ENCODE measurements at regions not wholly inside any gene's neighbourhood (a gene's known extent, or its start where the extent isn't known, plus 50 kb on each side); places are given as distances from the start of the nearest gene placed in this dataset.
"Not testable (repeated sequence)": the region's sequence is repeated elsewhere in the genome, so short reads cannot be mapped to it uniquely, and the experiment has no call there.

DNA sequence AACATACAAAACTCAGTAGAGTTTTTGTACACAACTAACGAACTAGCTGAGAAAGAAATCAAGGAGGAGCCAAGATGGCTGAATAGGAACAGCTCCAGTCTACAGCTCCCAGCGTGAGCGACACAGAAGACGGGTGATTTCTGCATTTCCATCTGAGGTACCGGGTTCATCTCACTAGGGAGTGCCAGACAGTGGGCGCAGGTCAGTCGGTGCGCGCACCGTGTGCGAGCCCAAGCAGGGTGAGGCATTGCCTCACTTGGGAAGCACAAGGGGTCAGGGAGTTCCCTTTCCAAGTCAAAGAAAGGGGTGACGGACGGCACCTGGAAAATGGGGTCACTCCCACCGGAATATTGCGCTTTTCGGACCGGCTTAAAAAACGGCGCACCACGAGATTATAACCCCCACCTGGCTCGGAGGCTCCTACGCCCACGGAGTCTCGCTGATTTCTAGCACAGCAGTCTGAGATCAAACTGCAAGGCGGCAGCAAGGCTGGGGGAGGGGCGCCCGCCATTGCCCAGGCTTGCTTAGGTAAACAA is 200.3 kb downstream of the NKX6-1 start:
- peak overlapping the region in 1 of 7 experiments; percentile 2 for H3K4me3 ChIP-seq
- peak overlapping the region in 1 of 21 experiments; percentile 59 for H3K27ac ChIP-seq

DNA sequence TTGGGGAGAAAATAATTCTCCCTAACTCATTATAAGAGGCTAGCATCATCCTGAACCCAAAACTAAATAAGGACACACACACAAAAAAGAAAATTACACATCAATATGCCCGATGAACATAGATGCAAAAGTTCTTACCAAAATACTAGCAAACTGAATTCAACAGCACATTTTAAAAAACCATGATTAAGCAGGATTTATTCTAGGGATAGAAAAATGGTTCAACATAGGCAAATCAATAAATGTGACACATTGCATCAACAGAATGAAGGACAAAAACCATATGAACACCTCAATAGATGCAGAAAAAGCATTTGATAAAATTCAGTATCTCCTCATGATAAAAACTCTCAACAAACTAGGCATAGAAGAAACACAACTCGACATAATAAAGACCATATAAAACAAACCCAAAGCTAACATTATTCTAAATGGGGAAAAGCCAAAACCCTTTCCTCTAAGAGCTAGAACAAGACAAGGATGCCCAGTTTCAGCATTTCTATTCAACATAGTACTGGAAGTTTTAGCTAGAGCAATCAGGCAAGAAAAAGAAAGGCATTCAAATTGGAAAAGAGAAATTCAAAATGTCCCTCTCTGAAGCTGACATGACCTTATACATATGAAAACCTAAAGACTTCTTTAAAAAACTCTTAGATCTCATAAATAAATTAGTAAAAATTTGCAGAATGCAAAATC is 200.9 kb downstream of the NKX6-1 start:
- H3K27ac ChIP-seq, result peak overlapping the region in 1 of 21 experiments; percentile 59
- peak overlapping the region in 1 of 7 experiments; percentile 2 for H3K4me3 ChIP-seq

DNA sequence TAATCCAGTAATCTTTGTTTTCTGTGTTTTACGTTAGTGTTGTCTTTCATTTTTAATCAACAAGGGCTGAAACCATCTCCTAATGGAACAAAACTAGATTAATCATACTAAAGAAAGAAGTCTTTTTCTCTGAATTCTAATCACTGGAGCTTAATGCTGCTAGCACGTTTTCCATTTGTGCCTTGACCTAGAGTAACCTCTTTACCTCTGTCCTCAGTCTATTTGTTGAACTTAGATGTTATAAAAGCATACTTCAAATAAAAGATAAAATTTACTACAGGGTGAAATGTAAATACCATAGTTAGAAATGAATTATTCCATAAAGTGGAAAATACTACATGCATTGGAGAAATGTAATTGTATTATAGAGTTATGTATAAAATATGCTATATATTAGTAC is 207.1 kb downstream of the NKX6-1 start:
- no peak overlapping the region for H3K27ac ChIP-seq
- no peak overlapping the region for H3K4me3 ChIP-seq

DNA sequence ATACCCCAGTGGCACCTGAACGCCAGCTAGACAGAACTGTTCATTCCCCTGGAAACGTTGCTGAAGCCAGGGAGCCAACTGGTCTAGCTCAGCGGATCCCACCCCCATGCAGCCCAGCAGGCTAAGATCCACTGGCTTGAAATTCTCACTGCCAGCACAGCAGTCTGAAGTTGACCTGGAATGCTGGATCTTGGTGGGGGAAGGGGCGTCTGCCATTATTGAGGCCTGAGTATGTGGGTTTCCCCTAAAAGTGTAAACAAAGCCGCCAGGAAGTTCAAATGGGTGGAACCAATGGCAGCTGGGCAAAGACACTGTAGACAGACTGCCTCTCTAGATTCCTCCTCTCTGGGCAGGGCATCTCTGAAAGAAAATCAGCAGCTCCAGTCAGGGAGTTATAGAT is 213.0 kb downstream of the NKX6-1 start:
- no peak overlapping the region for H3K4me3 ChIP-seq
- H3K27ac ChIP-seq, result no peak overlapping the region

DNA sequence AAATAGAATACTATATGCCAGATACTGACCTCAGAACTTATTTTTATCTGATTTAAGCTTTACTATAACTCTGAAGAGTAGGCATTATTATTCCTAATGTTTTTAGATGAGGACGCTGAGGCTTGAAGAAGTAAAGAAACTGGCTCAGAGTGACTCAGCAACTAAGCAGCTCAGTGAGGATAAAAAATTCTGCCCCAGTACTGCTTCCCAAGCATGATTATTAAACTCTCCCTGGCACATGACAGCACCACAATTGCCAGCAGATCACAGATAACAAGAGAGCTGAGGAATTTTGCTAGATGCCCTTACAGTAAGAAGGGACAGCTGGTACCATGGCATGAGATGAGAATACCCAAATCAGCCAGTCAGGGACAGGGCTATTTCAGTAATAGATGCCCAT is 219.4 kb downstream of the NKX6-1 start:
- Histone ChIP-seq H3K27ac (no peak overlapping the region), H3K4me3 (no peak overlapping the region)

GRCh38 chr4:84277923-84278322 is 221.2 kb downstream of the NKX6-1 start:
- Histone ChIP-seq H3K27ac (no peak overlapping the region), H3K4me3 (no peak overlapping the region)

DNA sequence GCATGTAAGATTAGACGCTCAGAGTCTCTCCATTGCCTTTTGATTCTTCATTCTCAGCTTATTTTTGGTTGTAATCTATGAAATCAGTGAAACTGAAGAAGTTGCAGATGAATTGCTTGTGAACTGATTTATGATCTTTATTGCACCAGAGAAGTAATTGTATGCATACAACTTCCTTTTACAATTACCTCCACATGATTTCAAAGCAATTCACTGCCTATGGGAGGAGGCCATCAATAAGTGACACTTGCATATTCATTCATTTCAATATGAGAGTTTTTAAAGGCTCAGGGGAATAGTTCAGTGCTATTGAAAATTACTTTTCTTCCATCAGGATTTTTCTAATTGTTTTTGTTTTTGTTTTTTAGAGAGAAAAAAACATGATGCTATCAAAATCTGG is 222.3 kb downstream of the NKX6-1 start:
- H3K4me3 ChIP-seq, result no peak overlapping the region

GRCh38 chr4:84269536-84270044 is 229.5 kb downstream of the NKX6-1 start:
- no peak overlapping the region for H3K27ac ChIP-seq

More for the DNA sequence above, 222.3 kb downstream of the NKX6-1 start:
- H3K27ac ChIP-seq, result no peak overlapping the region

GRCh38 chr4:84264652-84265051 is 234.4 kb downstream of the NKX6-1 start:
- no peak overlapping the region for H3K4me3 ChIP-seq
- no peak overlapping the region for H3K27ac ChIP-seq

More at GRCh38 chr4:84269536-84270044, 229.5 kb downstream of the NKX6-1 start:
- no peak overlapping the region for H3K4me3 ChIP-seq

GRCh38 chr4:84263415-84263814 is 235.7 kb downstream of the NKX6-1 start:
- no peak overlapping the region for H3K27ac ChIP-seq
- H3K4me3 ChIP-seq, result no peak overlapping the region

GRCh38 chr4:84260495-84260894 is 238.6 kb downstream of the NKX6-1 start:
- Histone ChIP-seq H3K4me3 (no peak overlapping the region), H3K27ac (no peak overlapping the region)

DNA sequence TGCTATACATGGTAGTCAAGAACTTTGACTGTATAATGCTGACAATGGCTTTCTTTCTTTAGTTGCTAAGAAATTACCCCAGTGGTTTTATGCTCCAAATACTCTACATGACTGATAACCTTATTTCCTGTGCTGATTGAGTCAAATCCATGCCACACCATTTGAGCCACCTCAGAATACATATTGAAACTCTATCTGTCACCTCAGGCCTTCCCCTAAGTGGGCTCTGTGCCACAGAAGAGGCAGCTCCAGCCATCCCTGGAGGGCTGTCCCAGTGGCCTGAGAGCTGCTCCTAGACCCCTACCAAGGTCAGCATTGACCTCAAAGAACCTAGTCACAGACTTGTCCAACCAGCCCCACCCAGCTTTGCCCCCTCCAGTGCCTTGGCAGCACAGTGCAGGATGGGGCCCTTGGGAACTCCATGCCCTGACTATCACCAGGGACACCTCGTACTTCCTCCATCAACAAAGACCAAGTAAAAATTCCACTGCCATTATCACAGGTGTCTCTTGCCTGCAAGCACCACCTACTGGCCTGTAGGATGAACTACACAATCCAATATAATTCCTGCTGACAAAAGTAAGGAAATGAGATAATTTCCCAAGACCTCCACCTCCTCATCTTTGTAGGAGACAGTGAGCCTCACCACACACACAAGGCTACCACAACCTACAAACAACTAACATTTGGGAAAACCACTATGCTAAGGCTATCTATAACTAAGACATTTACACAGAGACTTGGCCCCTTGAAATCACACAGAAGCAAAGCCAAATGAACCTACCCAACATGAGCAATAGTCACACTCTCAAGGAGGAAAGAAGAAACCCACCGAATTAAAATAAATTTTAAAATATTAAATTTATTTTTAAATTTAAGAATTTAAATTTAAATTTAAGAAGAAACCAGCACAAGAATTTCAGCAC is 239.9 kb downstream of the NKX6-1 start:
- H3K4me3 ChIP-seq, result no peak overlapping the region
- H3K27ac ChIP-seq, result no peak overlapping the region

DNA sequence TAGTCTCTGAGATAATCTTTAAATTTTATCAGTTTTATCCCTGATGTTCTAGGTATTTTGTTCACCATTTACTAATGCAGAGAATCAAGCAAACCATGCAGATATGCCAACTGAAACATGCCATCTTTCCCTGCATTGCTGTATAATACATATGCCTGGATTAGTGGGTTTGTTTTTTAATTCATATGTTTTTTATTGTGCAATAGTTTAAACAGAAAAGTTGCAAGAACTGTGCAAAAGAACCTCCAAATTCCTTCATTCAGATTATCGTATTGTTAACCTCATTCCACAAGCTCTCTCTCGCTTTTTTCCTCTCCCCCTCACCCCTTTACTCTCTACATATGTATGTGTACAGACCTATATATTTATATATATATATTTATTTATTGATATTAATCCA is 244.6 kb downstream of the NKX6-1 start:
- H3K27ac ChIP-seq, result no peak overlapping the region
- no peak overlapping the region for H3K4me3 ChIP-seq

DNA sequence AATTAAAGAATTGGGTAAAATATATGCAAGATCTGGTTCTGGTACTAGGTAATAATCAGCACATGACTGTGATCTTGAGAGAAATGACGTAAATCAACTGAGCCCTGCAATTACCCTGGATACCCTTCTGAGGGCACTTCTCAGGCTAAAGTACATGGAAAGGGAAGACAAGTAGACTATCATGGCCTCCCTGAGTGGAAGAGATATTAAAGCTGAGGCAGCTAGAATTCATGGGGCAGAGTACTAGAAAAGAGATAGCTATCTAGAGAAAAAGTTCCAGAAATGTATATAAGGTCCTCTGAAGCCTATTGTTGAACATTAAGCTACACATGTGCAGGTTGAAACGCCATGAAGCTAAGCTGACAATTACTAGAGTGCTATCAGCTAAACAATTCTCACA is 249.6 kb downstream of the NKX6-1 start:
- Histone ChIP-seq H3K4me3 (no peak overlapping the region), H3K27ac (no peak overlapping the region)

DNA sequence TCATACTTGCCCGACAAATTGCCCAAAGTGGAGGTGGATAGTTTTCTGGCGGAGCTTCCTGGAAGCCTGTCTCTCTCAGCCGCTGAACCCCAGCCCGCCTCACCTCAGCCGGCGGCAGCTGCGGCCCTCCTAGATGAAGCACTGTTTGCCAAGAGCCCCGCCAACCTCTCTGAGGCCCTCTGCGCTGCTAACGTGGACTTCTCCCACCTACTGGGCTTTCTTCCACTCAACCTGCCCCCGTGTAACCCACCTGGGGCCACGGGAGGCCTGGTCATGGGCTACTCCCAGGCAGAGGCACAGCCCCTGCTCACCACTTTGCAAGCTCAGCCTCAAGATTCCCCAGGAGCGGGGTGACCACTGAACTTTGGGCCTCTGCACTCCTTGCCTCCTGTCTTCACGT is 254.1 kb downstream of the NKX6-1 start:
- H3K27ac ChIP-seq, H3K4me3 ChIP-seq: not testable (repeated sequence)

GRCh38 chr4:84244346-84244801 is 254.7 kb downstream of the NKX6-1 start:
- not testable (repeated sequence) for H3K4me3 ChIP-seq, H3K27ac ChIP-seq

- no peak overlapping the region for H3K27ac ChIP-seq
- no peak overlapping the region for H3K4me3 ChIP-seq
Measured at GRCh38 chr4:84243685-84244084, 255.4 kb downstream of the NKX6-1 start.

- no peak overlapping the region for H3K4me3 ChIP-seq
- H3K27ac ChIP-seq, result no peak overlapping the region
Measured at GRCh38 chr4:84239278-84239845, 259.7 kb downstream of the NKX6-1 start.

- no peak overlapping the region for H3K4me3 ChIP-seq
- H3K27ac ChIP-seq, result no peak overlapping the region
Measured at GRCh38 chr4:84238247-84239090, 260.6 kb downstream of the NKX6-1 start.

All from skin epidermis (tissue), 12 donors.